ENCODE measurements at regions not wholly inside any gene's neighbourhood (a gene's known extent, or its start where the extent isn't known, plus 50 kb on each side); places are given as distances from the start of the nearest gene placed in this dataset.
"Not testable (repeated sequence)": the region's sequence is repeated elsewhere in the genome, so short reads cannot be mapped to it uniquely, and the experiment has no call there.

GRCh38 chr20:58032599-58032998 lies 195.9 kb downstream of the ANKRD60 start:
- TF ChIP-seq POLR2AphosphoS5 (IDR thresholded peaks at IDR 0.05; ENCODE audit: low read depth): no peak
- TF ChIP-seq GABPA (IDR thresholded peaks at IDR 0.05; ENCODE audit: low read depth): no peak
- Histone ChIP-seq H3K27ac (replicated peaks) (no peak overlapping the region), H3K27me3 (ENCODE audit: insufficient read depth, poor library complexity, severe bottlenecking) (no peaks in the 10 kb centered on the region), H3K4me3 (replicated peaks; ENCODE audit: insufficient read depth, low read length) (no peak overlapping the region)
- DNase-seq (ENCODE audit: low read depth in 1 of 2, low spot score in 1 of 2): no peak

- not testable (repeated sequence) for H3K27me3 ChIP-seq (ENCODE audit: insufficient read depth, poor library complexity, severe bottlenecking); H3K27ac ChIP-seq (replicated peaks); H3K4me3 ChIP-seq (replicated peaks; ENCODE audit: insufficient read depth, low read length); DNase-seq (ENCODE audit: low read depth in 1 of 2, low spot score in 1 of 2)
These were observed 197.1 kb downstream of the ANKRD60 start for GRCh38 chr20:58031350-58031749.

GRCh38 chr20:58028123-58028522 lies 200.3 kb downstream of the ANKRD60 start:
- H3K27me3 ChIP-seq (ENCODE audit: insufficient read depth, poor library complexity, severe bottlenecking): no peaks in the 10 kb centered on the region
- H3K27ac ChIP-seq (replicated peaks): no peak overlapping the region
- no peak overlapping the region for H3K4me3 ChIP-seq (replicated peaks; ENCODE audit: insufficient read depth, low read length)
- no peak for TF ChIP-seq GABPA (IDR thresholded peaks at IDR 0.05; ENCODE audit: low read depth)
- no peak for TF ChIP-seq SPI1 (IDR thresholded peaks at IDR 0.05; ENCODE audit: borderline replicate concordance, low read depth)
- no peak for TF ChIP-seq POLR2AphosphoS5 (IDR thresholded peaks at IDR 0.05; ENCODE audit: low read depth)
- TF ChIP-seq REST (IDR thresholded peaks at IDR 0.05; ENCODE audit: insufficient replicate concordance, low read depth): no peak
- DNase-seq (ENCODE audit: low read depth in 1 of 2, low spot score in 1 of 2): no peak

- DNase-seq (ENCODE audit: low read depth in 1 of 2, low spot score in 1 of 2): no peak
- H3K4me3 ChIP-seq (replicated peaks; ENCODE audit: insufficient read depth, low read length): no peak overlapping the region
- TF ChIP-seq SPI1 (IDR thresholded peaks at IDR 0.05; ENCODE audit: borderline replicate concordance, low read depth) (no peak), POLR2AphosphoS5 (IDR thresholded peaks at IDR 0.05; ENCODE audit: low read depth) (no peak), GABPA (IDR thresholded peaks at IDR 0.05; ENCODE audit: low read depth) (no peak), REST (IDR thresholded peaks at IDR 0.05; ENCODE audit: insufficient replicate concordance, low read depth) (no peak), CTCF (IDR thresholded peaks at IDR 0.05; ENCODE audit: insufficient read depth, low read length) (no peak)
- H3K27me3 ChIP-seq (ENCODE audit: insufficient read depth, poor library complexity, severe bottlenecking): no peaks in the 10 kb centered on the region
- H3K27ac ChIP-seq (replicated peaks): no peak overlapping the region
These were observed 202.1 kb downstream of the ANKRD60 start for GRCh38 chr20:58026361-58026760.

GRCh38 chr20:58025233-58025632 lies 203.2 kb downstream of the ANKRD60 start:
- TF ChIP-seq POLR2AphosphoS5 (IDR thresholded peaks at IDR 0.05; ENCODE audit: low read depth) (no peak), GABPA (IDR thresholded peaks at IDR 0.05; ENCODE audit: low read depth) (no peak), CTCF (IDR thresholded peaks at IDR 0.05; ENCODE audit: insufficient read depth, low read length) (no peak), SPI1 (IDR thresholded peaks at IDR 0.05; ENCODE audit: borderline replicate concordance, low read depth) (no peak), REST (IDR thresholded peaks at IDR 0.05; ENCODE audit: insufficient replicate concordance, low read depth) (no peak)

More at GRCh38 chr20:58025233-58025632, 203.2 kb downstream of the ANKRD60 start:
- H3K27me3 ChIP-seq (ENCODE audit: insufficient read depth, poor library complexity, severe bottlenecking): no peaks in the 10 kb centered on the region
- no peak for DNase-seq (ENCODE audit: low read depth in 1 of 2, low spot score in 1 of 2)
- H3K4me3 ChIP-seq (replicated peaks; ENCODE audit: insufficient read depth, low read length): no peak overlapping the region
- H3K27ac ChIP-seq (replicated peaks): no peak overlapping the region
